Loucy (cell line): ENCODE measurements at regions not wholly inside any gene's neighbourhood (a gene's known extent, or its start where the extent isn't known, plus 50 kb on each side); places are given as distances from the start of the nearest gene placed in this dataset.

Experiments used
- CTCF ChIP-seq: fragments of 200-600 bp; sonication (generic); conservative IDR thresholded peaks from 2 replicates; pipeline ENCODE4 v1.5.1; 2014; ENCODE audit warnings: mild to moderate bottlenecking, antibody characterized with exemption, low read length
- EZH2phosphoT487 ChIP-seq: fragments of 200-600 bp; IDR thresholded peaks from 2 replicates; pipeline ENCODE4 v1.6.1; 2018; ENCODE audit warnings: antibody characterized with exemption, mild to moderate bottlenecking, moderate library complexity, borderline replicate concordance

- no peak for TF ChIP-seq CTCF
- no peak for TF ChIP-seq EZH2phosphoT487
These were observed 331.3 kb upstream of the KIF2A start for GRCh38 chr5:61974680-61975079.
